HG03457 (cell line): ENCODE measurements at regions not wholly inside any gene's neighbourhood (a gene's known extent, or its start where the extent isn't known, plus 50 kb on each side); places are given as distances from the start of the nearest gene placed in this dataset.

Experiments used
- ATAC-seq: cut with Tn5 transposase; IDR thresholded peaks from one replicate; pipeline ENCODE4 v1.9.1; 2021; ENCODE audit warnings: moderate number of reproducible peaks; ENCODE audit not compliant: unreplicated experiment

DNA sequence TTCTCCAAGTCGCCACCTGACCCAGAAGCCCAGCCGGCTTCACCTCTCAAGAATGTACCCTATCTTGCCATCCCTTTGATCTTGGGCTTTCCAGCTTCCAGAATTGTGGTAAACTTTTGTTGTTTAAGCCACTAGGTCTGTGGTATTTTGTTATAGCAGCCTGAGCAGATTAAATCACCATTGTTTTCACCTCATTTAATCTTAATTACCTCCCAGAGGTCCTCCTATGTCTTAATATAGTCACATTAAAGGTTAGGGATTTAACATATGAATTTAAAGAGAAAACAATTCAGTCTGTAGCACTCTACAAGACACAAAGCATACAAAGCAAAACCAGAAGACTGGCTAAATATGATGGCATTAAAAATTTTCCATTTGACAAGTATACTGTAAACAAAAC, 123.4 kb upstream of the CADM2 start:
- ATAC-seq = no peak

DNA sequence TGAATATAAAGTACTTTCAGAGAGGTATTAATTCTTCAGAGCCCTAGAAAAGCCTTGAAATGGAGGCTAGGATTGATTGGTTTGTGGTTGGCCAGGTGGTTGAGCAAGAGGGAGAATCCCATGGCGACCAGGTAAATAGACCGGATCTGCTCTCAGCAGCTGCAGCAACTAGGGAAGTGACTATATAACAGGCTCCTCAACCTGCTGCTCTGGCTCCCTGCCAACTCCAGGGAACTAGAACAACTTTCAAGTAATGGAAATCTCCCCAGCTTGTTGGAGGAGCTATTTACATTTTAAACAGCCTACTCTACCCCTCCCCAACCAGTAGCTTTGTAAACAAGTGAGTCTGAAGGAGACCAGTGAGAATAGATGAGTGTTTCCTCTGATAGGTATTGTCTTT, 121.8 kb upstream of the CADM2 start:
- no peak for ATAC-seq

DNA sequence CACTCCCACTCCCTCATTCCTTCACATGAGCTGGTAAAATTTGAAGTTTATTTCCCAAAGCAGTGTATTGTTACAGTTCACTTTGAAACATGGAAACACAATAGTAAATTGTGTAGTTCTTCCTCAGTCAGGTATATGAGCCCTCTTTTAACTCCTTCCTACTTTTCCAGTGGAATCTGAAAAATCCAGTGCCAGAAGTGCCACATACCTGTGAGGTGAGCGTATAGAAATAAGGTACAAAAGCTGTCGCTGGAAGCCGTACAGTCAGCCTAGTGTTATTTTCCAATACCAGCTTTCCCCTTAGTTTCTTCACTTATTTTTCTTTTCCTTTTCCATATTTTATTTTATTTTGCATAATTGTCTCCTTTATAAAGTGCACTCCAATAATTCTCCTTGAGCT, 81.7 kb upstream of the CADM2 start:
- ATAC-seq = no peak

DNA sequence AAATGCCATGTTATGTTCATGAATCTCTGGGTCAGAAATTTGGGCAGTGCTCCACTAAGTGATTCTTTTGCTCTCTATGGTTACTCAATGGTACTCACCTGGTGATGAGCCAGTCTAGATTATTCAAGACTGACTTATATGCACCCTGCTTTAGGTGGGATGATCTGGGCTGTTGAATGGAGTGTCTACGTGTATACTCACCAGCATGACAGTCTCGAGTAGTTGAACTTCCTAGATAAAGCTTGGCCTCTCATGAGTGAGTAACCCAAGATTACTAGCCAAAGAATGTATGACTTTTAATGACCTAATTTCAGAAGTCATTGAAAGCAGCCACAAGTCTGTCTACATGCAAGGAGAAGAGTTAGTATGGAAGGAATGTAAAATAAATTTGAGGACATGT, 77.5 kb upstream of the CADM2 start:
- ATAC-seq = no peak

DNA sequence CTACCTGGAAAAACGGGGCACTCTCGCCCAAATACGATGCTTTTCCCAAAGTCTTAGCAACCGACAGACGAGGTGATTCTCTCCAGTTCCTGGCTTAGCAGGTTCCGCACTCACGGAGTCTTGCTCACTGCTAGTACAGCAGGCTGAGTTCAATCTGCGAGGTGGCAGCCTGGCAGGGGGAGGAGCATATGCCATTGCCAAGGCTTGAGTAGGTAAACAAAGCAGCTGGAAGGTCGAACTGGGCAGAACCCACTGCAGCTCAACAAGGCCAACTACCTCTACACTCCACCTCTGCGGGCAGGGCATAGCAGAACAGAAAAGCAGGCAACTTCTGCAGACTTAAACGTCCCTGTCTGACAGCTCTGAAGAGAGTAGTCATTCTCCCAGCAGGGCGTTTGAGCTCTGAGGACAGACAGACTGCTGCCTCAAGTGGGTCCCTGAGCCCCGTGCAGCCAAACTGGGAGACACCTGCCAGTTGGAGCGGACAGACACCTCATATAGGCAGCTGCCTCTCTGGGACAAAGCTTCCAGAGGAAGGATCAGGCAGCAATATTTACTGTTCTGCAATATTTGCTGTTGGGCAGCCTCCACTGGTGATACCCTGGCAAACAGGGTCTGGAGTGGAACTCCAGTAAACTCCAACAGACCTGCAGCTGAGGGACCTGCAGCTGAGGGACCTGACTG, 73.4 kb upstream of the CADM2 start:
- ATAC-seq = no peak

DNA sequence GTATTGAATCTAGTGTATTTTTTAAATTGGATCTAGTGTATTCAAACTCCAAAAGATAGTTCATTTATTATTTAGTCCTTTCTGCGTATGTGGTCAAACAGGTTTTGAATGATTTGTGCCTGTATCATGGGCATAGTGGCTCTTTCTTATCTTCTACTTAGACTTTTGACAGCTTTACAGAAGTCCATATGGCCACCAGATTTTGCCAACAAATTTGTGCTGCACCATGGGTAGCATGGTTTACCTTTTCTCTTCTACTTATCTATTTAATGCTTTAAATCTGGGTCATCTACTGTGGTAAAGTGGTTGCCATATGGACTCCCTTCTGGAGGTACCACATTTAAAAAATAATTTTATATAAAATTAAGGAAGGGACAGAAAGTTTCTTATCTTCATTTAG, 66.9 kb upstream of the CADM2 start:
- no peak for ATAC-seq

DNA sequence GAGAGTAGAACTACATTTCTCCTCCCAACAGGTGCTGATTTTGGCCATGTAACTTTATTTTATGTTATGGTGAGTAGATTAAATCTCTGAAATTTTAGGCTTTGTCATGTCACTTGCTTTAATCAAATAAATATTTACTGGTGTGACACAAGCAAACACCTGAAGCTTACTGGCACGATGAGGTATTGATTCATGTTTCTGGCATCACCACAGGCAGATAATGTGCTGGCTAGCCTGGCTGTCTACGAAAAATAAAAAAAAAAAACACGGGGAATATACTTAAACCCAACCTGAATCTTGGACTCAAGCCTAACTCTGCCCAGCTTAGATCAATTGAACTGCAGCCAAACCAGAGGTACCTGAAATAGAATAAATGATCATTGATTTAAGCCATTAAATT, 65.6 kb upstream of the CADM2 start:
- ATAC-seq = no peak

DNA sequence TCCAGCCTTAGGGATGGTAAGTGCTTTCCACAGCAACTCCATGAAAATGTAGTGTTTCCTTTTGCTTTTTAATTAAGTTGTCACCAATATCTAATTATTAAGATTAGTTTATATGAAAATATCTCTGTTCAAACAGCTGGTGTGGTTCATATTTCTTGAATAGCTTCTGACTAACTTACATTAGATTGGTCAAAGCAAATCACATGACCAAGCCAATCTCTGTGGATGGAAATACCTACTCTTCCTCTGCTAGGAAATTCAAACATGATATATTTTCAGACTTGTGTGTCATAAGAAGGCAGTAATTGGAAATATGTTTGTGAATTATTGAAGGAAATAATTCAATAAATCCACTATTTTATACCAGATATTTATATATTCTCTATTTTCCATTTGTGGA, 54.6 kb upstream of the CADM2 start:
- ATAC-seq = no peak

DNA sequence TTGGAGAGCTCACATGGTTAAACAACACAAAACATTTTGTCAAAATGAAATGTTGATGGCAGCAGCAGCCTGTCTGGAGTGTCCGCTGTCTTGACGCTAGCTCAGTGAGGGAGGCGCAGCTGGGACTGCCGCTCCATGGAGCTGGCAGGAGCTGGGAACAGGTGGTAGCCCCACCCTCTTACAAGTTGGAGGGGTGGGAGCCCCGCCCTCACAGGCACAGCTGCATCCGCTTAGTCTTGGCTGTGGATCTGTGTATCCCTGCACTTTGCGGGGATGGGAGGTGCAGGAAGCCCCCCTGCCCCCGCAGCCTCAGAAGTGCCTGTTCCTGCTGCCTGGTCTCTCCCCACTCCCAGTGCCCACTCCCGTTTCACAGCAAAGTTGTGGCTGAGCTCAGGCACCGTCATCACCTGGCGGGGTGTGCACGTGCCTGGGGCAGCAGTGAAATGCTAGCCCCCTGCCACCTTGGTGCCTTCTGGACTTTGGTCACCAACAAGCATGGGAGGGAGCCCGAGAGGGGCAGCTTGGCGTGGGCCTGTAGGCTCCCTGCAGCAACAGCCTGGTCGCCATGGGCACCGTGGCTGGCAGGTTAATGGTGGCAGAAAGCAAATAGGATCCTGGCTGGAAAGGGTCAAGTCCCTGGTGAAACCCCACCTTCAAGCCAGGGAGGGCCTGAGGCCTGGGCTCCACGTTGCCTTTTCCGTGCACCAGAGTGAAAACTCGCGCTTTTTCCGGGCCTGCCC, 53.8 kb upstream of the CADM2 start:
- ATAC-seq = no peak

DNA sequence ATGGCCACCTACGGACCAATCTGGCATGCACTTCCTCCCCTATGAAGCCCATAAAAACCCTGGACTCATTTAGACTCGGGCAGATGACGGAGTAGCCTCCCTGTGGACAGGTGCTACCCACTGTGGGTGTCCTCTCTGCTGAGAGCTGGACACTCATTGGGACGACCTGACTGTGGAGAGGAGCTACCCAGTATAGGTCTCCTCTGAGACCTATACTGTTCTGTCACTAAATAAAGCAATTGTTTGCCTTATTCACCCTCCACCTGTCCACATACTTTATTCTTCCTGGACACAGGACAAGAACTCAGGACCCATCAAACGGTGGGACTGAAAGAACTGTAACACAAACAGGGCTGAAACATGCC, 53.3 kb upstream of the CADM2 start:
- ATAC-seq = no peak

DNA sequence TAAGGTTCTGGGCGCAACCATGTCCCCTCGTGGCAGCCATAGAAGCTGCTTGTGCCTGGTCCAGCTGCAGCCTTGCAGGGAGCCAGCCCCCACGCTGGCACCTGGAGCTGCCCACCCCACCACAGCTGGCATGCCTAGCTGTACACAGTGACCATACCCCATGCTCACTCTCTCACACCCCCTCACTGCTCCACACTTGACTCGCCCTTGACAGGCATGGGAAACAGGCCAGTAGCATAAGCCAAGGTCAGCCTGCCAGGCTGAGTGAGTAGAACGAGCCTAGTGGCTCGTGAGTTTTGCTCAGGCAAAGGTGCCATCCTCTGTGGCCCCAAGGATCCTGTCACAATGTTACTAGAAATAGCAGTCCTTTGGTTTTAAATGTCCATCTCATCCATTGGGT, 52.7 kb upstream of the CADM2 start:
- no peak for ATAC-seq
